Loucy (cell line): ENCODE measurements at regions not wholly inside any gene's neighbourhood (a gene's known extent, or its start where the extent isn't known, plus 50 kb on each side); places are given as distances from the start of the nearest gene placed in this dataset.

Experiments used
- H2AFZ ChIP-seq: fragments of 200-600 bp; sonication (generic); 2 replicates; pipeline ENCODE4 v1.6.0; 2016; ENCODE audit warnings: antibody characterized with exemption, mild to moderate bottlenecking, low read length, moderate library complexity
- H3F3A ChIP-seq: fragments of 200-600 bp; 2 replicates; pipeline ENCODE4 v1.6.0; 2016; ENCODE audit warnings: antibody characterized with exemption, low read depth, mild to moderate bottlenecking
- H3K27me3 ChIP-seq: fragments of 200-600 bp; sonication (generic); 2 replicates; pipeline ENCODE4 v1.6.1; 2014; ENCODE audit warnings: low read length, mild to moderate bottlenecking; ENCODE audit not compliant: insufficient read depth, poor library complexity, severe bottlenecking
- H3K36me3 ChIP-seq: fragments of 200-600 bp; sonication (generic); 2 replicates; pipeline ENCODE4 v1.6.1; 2016; ENCODE audit warnings: low read length; ENCODE audit not compliant: insufficient read depth
- H3K4me1 ChIP-seq: fragments of 200-600 bp; sonication (generic); 2 replicates; pipeline ENCODE4 v1.5.1; 2014; ENCODE audit warnings: low read length, mild to moderate bottlenecking; ENCODE audit not compliant: insufficient read depth, poor library complexity, severe bottlenecking
- H3K4me2 ChIP-seq: fragments of 200-600 bp; sonication (generic); 2 replicates; pipeline ENCODE4 v1.6.0; 2014; ENCODE audit warnings: antibody characterized with exemption, low read length, low read depth, mild to moderate bottlenecking; ENCODE audit not compliant: poor library complexity, severe bottlenecking
- H3K4me3 ChIP-seq: fragments of 200-600 bp; sonication (generic); 2 replicates; pipeline ENCODE4 v1.5.1; 2014; ENCODE audit warnings: low read length, mild to moderate bottlenecking, mixed read lengths; ENCODE audit not compliant: poor library complexity, severe bottlenecking
- H3K79me2 ChIP-seq: fragments of 200-600 bp; sonication (generic); 2 replicates; pipeline ENCODE4 v1.6.1; 2014; ENCODE audit warnings: low read length; ENCODE audit not compliant: insufficient read depth
- H3K9ac ChIP-seq: fragments of 200-600 bp; sonication (generic); 2 replicates; pipeline ENCODE4 v1.6.0; 2014; ENCODE audit warnings: mild to moderate bottlenecking, low read depth, low read length, moderate library complexity; ENCODE audit not compliant: poor library complexity, severe bottlenecking
- H3K9me2 ChIP-seq: fragments of 200-600 bp; sonication (generic); replicated peaks from 2 replicates; pipeline ENCODE4 v1.6.1; 2016; ENCODE audit warnings: low read depth, low read length, mixed read lengths
- H3K9me3 ChIP-seq: fragments of 200-600 bp; sonication (generic); 2 replicates; pipeline ENCODE4 v1.6.1; 2014; ENCODE audit warnings: mild to moderate bottlenecking, antibody characterized with exemption, low read length, low read depth; ENCODE audit not compliant: insufficient read depth
- H4K20me1 ChIP-seq: fragments of 200-600 bp; sonication (generic); 2 replicates; pipeline ENCODE4 v1.6.0; 2014; ENCODE audit warnings: antibody characterized with exemption, low read length, mild to moderate bottlenecking; ENCODE audit not compliant: insufficient read depth, poor library complexity, severe bottlenecking
- EZH2phosphoT487 ChIP-seq: fragments of 200-600 bp; IDR thresholded peaks from 2 replicates; pipeline ENCODE4 v1.6.1; 2018; ENCODE audit warnings: antibody characterized with exemption, mild to moderate bottlenecking, moderate library complexity, borderline replicate concordance
- TF ChIP-seq, protein P1 (sequence below): fragments of 200-600 bp; sonication (generic); conservative IDR thresholded peaks from 2 replicates; pipeline ENCODE4 v1.5.1; 2014; ENCODE audit warnings: mild to moderate bottlenecking, antibody characterized with exemption, low read length

GRCh38 chr14:49497267-49497666 is 88.9 kb downstream of the RPS29 start:
- H4K20me1 ChIP-seq: no peaks in the 10 kb centered on the region
- TF ChIP-seq, protein P1, sequence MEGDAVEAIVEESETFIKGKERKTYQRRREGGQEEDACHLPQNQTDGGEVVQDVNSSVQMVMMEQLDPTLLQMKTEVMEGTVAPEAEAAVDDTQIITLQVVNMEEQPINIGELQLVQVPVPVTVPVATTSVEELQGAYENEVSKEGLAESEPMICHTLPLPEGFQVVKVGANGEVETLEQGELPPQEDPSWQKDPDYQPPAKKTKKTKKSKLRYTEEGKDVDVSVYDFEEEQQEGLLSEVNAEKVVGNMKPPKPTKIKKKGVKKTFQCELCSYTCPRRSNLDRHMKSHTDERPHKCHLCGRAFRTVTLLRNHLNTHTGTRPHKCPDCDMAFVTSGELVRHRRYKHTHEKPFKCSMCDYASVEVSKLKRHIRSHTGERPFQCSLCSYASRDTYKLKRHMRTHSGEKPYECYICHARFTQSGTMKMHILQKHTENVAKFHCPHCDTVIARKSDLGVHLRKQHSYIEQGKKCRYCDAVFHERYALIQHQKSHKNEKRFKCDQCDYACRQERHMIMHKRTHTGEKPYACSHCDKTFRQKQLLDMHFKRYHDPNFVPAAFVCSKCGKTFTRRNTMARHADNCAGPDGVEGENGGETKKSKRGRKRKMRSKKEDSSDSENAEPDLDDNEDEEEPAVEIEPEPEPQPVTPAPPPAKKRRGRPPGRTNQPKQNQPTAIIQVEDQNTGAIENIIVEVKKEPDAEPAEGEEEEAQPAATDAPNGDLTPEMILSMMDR: no peak
- no peak for TF ChIP-seq EZH2phosphoT487
- no peak overlapping the region for H3K4me3 ChIP-seq
- no peaks in the 10 kb centered on the region for H3K79me2 ChIP-seq
- H3K4me1 ChIP-seq: peaks cover 26% of the 10 kb centered on the region
- no peaks in the 10 kb centered on the region for H3K27me3 ChIP-seq
- H3K9me3 ChIP-seq: no peaks in the 10 kb centered on the region
- 0 out of 2 replicates have a peak, but pooled peaks cover 4% of the 10 kb centered on the region for H3F3A ChIP-seq
- H3K9me2 ChIP-seq: no peaks in the 10 kb centered on the region
- H3K4me2 ChIP-seq: no peak overlapping the region
- no peak overlapping the region for H3K9ac ChIP-seq
- H2AFZ ChIP-seq: no peak overlapping the region
- H3K36me3 ChIP-seq: no peaks in the 10 kb centered on the region

GRCh38 chr14:49494836-49495235 is 91.3 kb downstream of the RPS29 start:
- Histone ChIP-seq H3K9me3 (no peaks in the 10 kb centered on the region), H2AFZ (0 out of 2 replicates have a peak overlapping the region, but pooled peaks have one; percentile 3), H3K27me3 (no peaks in the 10 kb centered on the region), H3F3A (0 out of 2 replicates have a peak, but pooled peaks cover 4% of the 10 kb centered on the region), H4K20me1 (no peaks in the 10 kb centered on the region), H3K79me2 (no peaks in the 10 kb centered on the region), H3K36me3 (no peaks in the 10 kb centered on the region), H3K4me1 (peaks cover 26% of the 10 kb centered on the region), H3K4me3 (peak overlapping the region; percentile 7), H3K9ac (peak overlapping the region; percentile 30), H3K9me2 (no peaks in the 10 kb centered on the region), H3K4me2 (peak overlapping the region; percentile 69)
- no peak for TF ChIP-seq EZH2phosphoT487
- TF ChIP-seq, protein P1: no peak

DNA sequence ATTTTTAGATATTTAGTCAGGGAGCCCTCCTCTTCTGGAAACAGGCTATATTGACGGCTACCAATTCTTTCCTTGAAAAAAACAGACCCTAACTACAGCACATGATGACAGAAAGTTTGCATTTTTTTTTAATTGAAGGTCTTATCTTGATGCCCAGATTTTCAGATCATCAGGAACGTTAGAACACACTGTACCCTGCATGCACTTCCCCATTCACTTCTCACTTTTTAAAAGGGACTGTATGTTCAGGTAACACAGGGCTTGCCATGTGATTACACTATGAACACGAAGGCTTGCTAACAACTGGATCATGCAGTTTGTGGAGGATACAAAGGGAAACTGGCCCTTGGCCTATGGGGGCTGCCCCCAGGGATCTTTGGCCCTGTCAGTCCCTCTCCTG is 92.6 kb downstream of the RPS29 start:
- peak overlapping the region; percentile 57 for H3K9ac ChIP-seq
- no peaks in the 10 kb centered on the region for H4K20me1 ChIP-seq
- no peaks in the 10 kb centered on the region for H3K9me2 ChIP-seq
- H3K9me3 ChIP-seq: no peaks in the 10 kb centered on the region
- 0 out of 2 replicates have a peak, but pooled peaks cover 4% of the 10 kb centered on the region for H3F3A ChIP-seq
- H3K4me1 ChIP-seq: peaks cover 26% of the 10 kb centered on the region
- peak overlapping the region; percentile 24 for H3K4me3 ChIP-seq
- peak overlapping the region; percentile 17; the same call in 1 of the 2 replicates for H2AFZ ChIP-seq
- TF ChIP-seq EZH2phosphoT487: no peak
- TF ChIP-seq, protein P1: no peak
- peak overlapping the region; percentile 69 for H3K4me2 ChIP-seq
- H3K36me3 ChIP-seq: no peaks in the 10 kb centered on the region
- H3K79me2 ChIP-seq: no peaks in the 10 kb centered on the region
- H3K27me3 ChIP-seq: no peaks in the 10 kb centered on the region
